GF-D8 (cell line): ENCODE measurements at regions not wholly inside any gene's neighbourhood (a gene's known extent, or its start where the extent isn't known, plus 50 kb on each side); places are given as distances from the start of the nearest gene placed in this dataset.
A peak's percentile ranks its signal among the peaks of the same experiment; 100 is the strongest.

Experiments used
- DNase-seq: peaks from one replicate; lab custom pipeline; 2025; lab: John Stamatoyannopoulos, UW

DNA sequence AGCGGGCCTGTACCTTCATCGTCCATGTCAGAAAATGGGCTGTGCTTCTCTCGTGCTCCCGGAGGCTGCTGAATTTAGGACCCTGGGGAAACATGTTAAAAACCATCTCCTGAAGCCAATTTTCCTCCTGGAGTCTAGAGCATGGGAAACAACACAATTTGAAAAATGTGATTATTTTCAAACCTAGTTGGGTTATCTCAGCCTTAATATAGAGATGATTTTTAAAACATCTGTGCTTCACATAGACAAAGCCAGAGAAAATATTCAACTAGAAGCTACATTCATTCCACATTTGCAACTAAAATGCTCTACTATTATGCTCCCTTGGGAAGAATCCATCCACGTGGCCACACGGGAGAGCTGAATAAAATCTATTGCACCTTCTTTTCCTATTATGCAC is 225.9 kb upstream of the TMEM72 start:
- DNase-seq: no peak

DNA sequence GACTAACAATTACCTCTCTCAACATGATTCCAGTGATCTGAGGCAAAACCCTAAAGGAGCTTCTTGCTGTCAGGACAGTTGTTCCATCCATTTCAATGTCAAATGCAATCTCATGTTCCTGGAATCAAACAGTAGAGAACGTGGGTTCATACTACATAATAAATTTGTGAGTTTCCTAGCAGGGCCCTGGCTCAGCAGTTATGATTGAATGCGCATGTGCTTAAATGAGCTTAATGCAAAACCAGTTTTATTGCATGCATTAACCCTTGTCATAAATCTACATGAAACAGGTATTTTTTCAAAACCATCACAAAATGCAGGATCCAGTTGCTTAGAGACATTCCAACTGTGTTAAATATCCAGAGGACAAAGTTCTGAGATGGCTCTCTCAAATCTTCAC is 225.4 kb upstream of the TMEM72 start:
- DNase-seq: no peak

DNA sequence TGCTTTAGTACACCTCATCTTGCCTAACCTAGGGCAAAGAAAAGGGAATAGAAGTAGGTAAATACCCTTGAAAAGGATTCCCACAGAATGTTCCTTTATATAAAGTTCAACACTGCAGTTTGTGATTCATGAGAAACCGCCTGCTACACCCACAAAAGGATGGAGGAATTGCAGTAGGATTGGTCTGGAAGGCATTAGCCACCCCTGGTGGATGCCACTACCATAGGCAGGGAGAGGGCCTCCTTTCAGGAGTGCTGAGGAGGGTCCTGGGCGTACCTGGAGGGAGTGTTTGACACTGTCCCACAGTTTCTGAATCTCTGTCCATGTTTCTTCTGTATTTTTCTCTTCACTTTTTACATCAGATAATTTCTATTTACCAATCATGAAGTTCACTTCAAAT is 221.8 kb upstream of the TMEM72 start:
- no peak for DNase-seq

DNA sequence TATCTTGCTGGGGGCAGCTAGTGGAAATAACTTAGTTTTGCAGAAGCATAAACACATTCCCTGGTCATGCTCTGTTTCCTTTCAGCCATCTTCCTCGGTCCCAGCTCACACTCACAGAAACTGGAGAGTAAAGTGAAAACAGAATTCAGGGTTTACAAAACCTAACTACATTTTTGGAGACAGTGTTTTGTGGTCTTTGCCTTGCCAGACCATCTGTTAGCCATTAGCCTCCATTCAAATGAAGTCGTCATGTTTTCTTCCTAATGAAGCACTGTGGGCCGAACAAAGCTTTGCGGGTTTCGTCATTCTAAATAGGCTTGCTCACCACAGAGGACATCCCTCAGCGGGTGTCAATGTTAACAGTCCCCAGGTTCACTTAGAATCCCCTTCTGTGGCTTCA is 214.6 kb upstream of the TMEM72 start:
- no peak for DNase-seq

DNA sequence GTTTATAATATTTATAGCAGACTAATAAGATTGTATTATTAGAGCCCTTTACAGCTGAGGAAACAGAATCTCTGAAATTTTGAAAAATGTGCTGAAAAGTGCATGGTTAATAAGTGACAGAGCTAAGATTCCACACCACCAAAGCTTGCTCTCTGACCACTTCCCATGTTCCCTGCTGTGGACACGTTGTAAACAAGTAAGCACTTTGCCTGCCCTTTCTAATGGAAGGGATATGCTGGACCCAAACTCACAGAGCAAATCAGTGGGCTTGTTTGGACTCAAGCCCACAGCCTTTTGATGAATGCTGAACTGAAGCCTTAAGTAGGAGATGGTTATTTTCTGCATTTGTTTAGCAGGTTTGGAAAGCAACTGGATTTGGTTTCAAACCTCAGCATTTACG is 214.0 kb upstream of the TMEM72 start:
- DNase-seq: no peak

DNA sequence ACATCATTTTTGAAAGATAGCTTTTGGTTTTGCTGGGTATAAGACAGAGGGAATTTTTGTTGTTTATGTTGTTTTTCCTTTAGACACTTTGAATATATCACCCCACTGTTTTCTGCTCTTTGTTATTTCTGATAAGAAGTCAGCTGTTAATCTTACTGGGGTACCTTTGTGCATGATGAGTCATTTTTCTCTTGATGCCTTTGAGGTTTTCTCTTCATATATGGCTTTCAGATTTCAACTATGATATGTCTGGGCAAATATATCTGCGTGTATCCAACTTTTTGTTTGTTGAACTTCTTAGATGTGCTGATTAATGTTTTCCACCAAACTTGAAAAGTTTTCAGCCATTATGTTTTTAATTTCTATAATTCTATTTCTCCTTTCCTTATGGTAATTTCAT is 208.6 kb upstream of the TMEM72 start:
- DNase-seq: no peak

DNA sequence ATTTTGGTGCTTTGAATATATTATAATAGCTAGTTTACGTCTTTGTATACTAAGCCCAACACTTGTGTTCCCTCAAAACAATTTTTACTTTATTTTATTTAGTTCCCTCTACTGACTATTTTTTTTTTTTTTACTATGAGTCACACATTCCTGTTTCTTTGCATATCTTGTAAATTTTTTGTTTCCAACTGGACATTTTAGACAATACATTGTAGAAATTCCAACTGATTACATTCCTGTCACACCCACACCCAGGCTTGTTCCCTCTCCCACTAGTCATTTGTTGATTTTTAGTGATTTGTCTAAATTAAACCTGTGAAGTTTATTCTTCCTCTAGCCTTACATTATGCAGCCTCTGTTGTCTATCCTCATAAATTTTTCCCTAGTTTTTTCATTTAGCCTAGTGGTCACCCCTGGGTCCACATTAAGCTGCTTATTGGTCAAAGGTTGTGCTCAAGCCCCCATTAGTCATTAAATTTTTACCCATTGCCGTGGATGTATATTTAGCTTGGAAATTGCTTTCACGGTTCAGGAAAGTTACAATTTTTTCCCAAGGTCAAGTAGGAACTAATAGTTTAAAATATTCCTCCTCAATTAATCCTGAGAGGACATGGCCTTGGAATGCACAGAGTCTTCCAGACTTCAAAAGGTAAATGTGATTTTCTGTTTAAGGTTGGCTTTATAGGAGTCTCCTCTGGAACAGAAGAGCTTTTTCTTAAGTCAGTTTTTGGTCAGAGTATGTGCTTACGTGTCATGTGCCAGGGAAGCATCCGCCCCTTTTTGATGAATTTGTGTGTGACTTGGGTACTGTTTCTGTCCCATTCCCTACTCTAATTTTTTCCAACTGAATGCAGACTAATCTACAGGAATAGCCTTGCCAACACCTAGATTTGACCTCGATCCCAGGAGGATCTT is 207.6 kb upstream of the TMEM72 start:
- DNase-seq: no peak

DNA sequence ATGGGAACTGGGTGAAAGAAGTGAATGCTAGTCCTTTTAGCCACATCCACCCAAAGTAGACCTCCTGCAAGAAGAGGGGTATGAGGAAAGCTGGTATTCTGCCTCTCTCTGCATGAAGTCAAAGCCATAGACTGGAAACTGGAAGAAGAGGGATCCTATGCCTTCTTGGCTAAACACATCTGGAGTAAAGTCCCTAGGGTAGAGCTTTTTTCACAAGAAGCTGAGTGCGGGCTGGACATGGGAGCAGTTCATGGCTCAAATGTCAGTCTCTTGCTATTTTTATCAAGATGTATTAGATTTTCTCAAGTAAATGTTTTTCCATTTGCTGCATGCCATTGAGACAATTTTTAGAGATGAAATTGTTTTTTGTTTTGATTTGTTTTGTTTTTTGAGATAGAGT is 206.5 kb upstream of the TMEM72 start:
- no peak for DNase-seq

DNA sequence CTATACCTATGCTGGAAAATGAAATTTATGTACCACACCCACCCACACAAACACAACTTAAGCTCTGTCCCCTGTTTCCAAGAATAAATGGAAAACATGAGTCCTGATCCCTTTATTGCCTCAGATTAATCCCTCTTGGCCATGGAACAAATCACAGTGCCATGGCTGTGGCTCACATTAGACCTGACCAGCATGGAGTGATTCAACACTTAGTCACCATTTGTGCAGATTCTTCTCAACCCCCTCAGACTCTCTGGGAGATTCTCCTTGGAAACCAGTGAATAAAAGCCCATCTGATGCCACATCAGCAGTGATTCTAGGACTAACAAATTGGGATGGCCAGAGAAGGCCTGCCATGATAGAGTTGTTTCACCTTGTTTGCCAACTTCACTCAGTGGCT is 204.4 kb upstream of the TMEM72 start:
- DNase-seq: no peak

DNA sequence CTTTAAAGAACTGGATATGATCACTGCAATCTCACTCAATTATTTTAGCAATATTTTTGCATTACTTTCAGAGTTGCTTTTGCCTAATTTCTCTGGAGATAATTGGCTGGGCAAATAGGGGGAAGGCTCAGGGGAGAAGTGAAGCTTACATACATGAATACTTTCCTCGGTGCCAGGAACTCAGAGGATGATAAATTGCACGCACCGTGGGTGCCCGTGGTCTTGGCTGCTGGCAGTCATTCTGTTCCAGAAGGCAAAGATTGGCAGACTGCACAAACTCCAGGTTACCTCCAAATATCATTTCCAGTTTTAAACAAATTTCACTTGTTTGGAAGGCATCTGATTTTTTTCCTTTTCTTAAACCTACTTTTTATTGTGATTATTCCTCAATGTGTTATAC is 197.8 kb upstream of the TMEM72 start:
- no peak for DNase-seq

DNA sequence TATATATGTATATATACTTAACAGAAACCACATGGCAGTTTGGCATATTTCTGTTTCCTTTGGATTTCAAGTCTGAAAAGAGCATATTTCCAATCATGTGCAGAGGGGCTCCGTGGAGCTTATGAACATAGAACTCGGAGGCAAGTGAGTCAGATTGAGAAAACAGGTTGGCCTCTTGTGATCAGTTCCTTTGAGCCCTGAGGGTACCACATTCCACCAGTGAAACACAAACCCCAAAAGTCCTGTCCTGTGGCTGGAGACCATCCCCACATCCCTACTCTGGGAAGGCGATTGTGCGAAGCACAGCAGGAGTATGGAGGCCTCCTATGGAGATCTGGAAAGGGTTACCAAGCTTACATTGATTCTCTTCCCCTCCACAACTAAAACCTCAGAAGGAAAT is 196.7 kb upstream of the TMEM72 start:
- DNase-seq: no peak

DNA sequence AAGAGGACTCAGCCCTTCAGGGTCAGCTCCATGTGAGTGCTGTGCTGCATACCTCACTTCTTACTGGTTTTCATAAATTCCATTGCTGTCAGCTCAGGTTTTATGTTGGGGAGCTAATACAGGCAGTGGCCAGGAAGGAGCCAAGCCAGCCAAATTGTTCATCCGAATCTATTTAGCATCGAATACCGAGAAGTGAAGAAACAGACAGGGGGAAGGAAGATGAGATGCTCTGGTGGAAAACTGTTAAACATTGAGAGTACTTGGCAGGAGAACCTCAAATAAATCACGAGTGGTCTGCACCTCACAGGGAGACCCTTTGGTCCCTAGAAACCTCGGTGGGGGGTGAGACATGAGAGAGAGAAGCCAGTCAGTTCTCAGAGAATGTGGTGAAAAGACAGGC is 196.0 kb upstream of the TMEM72 start:
- DNase-seq: no peak

DNA sequence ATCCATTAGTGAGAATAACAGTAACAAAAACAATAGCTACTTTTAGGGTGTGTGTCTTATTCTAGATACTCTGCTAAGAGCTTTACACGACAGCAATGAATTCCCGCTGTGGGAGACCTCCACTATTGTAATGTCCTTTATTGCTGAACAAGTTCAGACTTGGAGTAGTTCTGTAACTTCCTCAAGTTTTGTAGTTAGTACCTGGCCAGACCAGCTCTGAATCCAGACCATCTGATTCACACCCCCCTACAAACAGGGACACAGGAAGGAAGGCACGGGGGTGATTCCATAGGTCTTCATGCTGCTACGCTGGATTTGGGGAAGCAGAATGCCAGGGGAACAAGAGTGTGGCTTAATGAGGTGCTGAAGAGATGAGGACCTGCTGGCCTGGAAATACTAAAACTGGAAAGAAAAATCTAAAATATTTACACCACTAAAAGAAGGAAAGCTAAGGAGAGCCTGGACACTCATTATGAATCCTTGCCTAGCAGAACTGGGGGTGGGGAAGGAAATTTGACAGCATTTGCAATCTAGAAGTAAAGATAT is 194.6 kb upstream of the TMEM72 start:
- DNase-seq: no peak

DNA sequence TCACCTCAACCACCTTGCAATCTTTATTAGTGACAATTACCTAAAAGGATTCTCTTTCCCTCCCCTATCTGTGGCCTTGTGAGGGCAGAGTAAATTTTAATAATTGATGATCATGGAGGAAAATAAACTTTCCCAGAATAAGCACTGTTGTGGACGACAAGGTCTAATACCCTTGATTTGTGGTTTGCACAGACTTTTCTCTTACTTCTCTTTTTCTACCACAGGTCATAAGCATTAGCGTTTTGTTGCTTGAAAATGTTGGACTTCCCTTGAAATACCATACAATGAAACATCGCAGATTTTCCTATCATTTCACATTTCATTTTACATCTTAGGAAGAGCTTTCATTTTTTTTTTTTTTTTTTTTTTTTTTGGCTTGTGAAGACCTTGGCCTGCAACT is 188.1 kb upstream of the TMEM72 start:
- no peak for DNase-seq

DNA sequence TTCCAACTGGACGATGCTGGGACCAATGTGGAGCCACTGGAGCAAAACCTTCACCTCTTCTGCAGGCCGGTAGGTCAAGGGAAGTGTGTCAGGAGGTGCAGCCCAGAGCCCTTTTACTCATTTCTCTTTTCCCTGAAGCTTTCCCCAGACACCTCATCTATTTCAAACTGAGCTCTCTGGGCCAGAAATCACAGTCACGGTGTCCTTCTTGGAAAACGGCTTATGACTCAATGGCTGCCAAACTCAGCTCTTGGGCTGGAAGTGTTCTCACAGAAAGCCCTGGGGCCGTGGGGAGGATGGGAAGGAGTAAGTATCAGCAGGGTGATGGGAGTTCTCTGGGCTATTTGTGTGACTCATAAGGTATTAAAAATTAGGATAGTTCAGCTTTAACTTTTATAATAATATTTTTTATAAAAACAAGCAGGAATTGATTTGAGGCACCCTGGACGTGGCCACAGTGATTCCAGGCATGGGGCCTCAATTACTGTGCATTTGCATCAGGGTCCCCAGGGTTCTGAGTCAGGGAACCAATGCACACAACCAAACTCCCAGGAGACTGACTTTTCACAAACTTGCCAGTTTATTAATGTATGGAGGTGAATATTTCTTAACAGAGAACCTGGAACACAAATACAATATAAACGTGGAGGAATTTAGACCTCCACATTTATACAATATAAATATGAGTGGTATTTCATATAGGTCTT is 187.4 kb upstream of the TMEM72 start:
- no peak for DNase-seq

DNA sequence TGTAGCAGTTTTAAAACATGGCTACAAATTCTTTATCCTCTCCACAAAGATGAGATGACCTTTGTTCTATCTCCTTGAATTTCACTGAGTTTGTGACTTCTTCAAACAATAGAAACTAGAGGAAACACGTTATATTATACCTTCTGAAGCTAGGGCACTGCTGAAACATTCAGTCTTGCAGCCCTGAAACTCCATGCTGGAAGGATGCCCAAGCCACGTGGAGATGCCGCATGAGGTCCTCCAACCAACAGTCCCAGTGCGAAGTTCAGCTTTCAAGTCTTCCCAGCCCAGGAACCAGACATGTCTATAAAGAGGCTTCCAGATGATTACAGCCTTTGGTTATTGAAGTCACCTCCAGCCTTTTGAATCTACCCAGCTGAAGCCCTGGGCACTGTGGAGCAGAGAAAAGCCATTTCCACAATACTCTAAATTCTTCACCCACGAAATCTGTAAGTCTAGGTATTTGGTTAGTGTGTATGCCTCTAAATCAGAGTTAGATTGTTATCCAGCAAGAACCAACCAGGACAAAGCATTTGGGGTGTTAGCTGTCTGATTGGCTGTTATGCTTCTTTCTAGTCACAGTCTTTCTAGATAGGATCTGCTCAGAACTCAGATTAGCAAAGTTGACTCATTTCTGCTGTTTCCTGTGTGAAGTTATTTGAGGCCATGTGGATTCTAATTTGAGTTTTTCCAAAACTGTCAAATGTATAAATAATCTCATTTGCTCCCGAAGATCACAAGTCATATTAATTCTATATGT is 186.5 kb upstream of the TMEM72 start:
- no peak for DNase-seq

DNA sequence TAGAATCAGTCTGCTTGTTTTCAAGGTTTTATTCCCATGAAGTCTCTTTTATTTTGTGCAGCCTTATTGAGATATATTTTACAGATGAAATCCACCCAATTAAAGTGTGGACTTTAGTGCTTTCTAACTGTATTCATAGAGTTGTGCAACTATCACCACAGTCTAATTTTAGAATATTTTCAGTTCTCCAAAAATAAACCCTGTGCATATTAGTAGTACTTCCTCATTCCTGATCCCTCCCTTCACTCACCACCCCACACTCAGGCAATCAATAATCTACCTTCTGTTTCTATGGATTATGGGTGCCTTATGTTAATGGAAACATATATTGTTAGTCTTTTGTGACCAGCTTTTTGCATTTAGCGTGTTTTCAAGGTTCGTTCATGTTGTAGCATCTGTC is 185.7 kb upstream of the TMEM72 start:
- peak; percentile 35 for DNase-seq

DNA sequence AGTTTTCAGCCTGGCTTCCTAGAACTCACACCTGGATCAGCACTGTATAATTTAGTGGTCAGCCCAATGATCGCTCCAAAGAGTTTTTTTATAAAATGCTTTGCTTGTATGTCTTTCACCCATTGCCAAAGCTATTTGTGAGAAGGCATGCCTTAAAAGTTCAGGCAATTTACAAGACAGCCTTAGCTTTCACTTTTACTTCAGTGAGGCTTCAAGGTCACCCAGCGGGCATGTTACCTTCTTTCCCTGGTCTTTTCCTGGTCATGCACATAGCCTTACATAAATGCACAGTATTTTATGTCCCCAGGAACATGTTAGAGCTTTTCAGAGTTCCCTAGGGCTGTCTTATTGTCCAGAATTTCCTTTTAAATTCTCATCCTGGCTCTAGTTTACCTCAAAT is 179.9 kb upstream of the TMEM72 start:
- DNase-seq: no peak

DNA sequence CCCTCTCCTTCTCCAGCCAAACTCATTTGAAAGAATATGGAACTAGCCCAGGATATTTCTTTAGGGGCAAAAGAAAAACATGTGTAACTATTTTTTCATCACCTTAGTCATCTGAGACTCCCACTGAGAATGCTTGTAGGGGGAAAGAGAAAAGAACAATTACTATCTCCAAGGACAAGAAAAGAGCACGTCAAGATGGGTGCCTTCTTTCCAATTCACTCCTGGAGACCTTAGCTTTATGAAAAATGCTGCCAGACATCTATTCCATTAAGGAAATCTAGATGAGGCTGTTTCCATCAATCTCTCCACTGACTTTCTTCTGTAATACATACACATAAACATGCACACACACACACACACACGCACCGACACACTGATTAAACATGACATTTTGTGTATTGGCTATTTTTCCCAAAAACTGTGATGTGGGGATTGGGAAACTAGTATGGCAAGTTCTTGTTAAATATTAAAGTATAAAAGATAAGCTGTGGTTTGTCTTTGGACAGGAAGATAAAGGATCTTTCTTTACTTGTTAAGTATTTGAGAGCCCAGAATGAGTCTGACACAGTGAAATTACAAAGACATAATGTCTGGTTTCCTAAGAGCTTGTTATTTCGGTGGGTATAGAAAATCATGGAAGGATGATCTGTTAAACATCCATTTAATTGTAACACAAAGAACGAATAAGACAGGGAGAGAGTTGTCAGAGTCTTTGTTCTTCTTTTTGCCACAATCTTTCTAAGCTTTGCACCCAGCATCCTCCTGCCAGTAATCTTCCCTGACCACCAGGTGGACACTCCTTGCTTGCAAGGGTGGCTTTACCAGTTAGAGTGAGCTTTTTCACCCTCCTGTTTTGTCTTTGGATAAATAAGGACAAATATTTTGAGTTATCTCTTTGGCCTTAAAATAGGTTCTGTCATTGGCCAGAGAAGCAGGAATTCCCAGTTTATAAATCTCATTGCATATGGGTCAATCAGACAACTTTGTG is 177.3 kb upstream of the TMEM72 start:
- DNase-seq: no peak

DNA sequence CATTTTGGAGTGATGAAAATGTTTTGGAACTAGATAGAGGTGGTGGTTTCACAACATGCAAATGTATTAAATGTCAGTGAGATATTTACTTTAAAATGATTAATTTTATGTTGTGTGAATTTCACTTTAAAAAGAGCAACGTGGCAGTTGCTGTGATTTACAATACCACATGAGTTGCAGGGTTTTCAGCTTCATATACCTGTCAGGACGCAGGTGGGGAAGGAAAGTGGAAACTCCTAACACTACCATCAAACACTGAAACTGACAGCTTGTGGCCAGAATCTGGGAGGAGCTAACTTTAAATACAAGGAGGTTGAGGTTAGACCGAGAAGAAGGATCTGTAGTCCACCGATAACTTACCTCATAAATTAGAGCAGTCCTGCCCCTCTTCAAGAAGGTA is 168.9 kb upstream of the TMEM72 start:
- no peak for DNase-seq

DNA sequence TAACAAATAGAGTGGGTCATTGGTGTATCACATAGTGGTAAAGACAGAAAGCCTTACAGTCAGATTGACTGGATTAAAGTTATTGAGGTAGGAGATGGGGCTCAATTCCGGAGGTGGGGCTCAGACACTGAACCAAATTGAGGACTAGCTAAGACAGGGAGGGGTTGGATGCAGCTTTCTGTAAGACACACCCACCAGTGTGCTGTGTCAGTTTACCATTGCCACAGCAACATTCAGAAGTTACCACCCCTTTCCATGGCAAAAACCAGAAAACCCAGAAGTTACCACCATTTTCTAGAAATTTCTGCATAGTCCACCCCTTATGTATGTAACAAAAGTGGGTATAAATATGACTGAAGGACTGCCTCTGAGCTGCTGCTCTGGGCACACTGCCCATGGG is 167.6 kb upstream of the TMEM72 start:
- DNase-seq: no peak
